Gastroesophageal sphincter (tissue), 4 donors: ENCODE measurements at regions not wholly inside any gene's neighbourhood (a gene's known extent, or its start where the extent isn't known, plus 50 kb on each side); places are given as distances from the start of the nearest gene placed in this dataset.
A peak's percentile ranks its signal among the peaks of the same experiment; 100 is the strongest.

Experiments
- ATAC-seq: fragments of 150-250 bp; one replicate; pipeline ENCODE4 v1.9.1; 2016; ENCODE audit warnings: mild to moderate bottlenecking, moderate library complexity
- H3K27ac ChIP-seq, 4 donors: fragments of 200-600 bp; sonication (generic) in 3 of 4; 1 replicate in 3 of 4; 2 replicates in 1 of 4; pipeline ENCODE4 v1.5.1; 2016 to 2019
- H3K27me3 ChIP-seq: fragments of 200-600 bp; sonication (generic); one replicate; pipeline ENCODE4 v1.5.1; 2019
- H3K36me3 ChIP-seq, 2 donors: fragments of 200-600 bp; sonication (generic); one replicate each; pipeline ENCODE4 v1.5.1; 2019; ENCODE audit warnings: control low read depth in 1 of 2
- H3K4me1 ChIP-seq, 3 donors: fragments of 200-600 bp; sonication (generic); 1 replicate in 2 of 3; 2 replicates in 1 of 3; pipeline ENCODE4 v1.5.1; 2016 to 2019; ENCODE audit warnings: control low read depth in 2 of 3
- H3K4me3 ChIP-seq, 2 donors: fragments of 200-600 bp; sonication (generic); one replicate each; pipeline ENCODE4 v1.5.1; 2019; ENCODE audit warnings: mild to moderate bottlenecking in 1 of 2, moderate library complexity in 1 of 2
- H3K9me3 ChIP-seq, 3 donors: fragments of 200-600 bp; sonication (generic); one replicate each; pipeline ENCODE4 v1.5.1; 2017 to 2019; ENCODE audit warnings: control low read depth in 2 of 3
- CTCF ChIP-seq, 4 experiments: fragments of 200-600 bp in 2 of 4; fragments of 450-650 bp in 2 of 4; sonication (generic) in 1 of 4; IDR thresholded peaks; one replicate each; pipeline ENCODE4 v1.5.1; 2017 to 2019; ENCODE audit warnings: antibody characterized with exemption in 4 of 4, mild to moderate bottlenecking in 2 of 4, moderate library complexity in 2 of 4
- EP300 ChIP-seq: sonication (generic); formaldehyde crosslinking; IDR thresholded peaks from one replicate; pipeline ENCODE4 v1.6.1; 2017; ENCODE audit warnings: antibody characterized with exemption, mild to moderate bottlenecking
- POLR2A ChIP-seq, 2 donors: fragments of 450-650 bp; IDR thresholded peaks; one replicate each; pipeline ENCODE4 v1.6.1; 2017; ENCODE audit warnings: antibody characterized with exemption in 2 of 2, mild to moderate bottlenecking in 2 of 2, moderate library complexity in 1 of 2
- POLR2AphosphoS5 ChIP-seq: sonication (generic); formaldehyde crosslinking; IDR thresholded peaks from one replicate; pipeline ENCODE4 v1.6.1; 2017; ENCODE audit warnings: antibody characterized with exemption
- WGBS, 2 donors: methylation state at CpG; one replicate each; pipeline ENCODE4 v1.1.5; 2018; ENCODE audit warnings: low coverage in 1 of 2; 5-methylcytosine and 5-hydroxymethylcytosine counted together

- Histone ChIP-seq H3K4me1 (peaks cover 4 to 73% (median 13%) of the 10 kb centered on the region in 3 donors), H3K9me3 (no peaks in the 10 kb centered on the region), H3K27me3 (no peaks in the 10 kb centered on the region), H3K36me3 (no peaks in the 10 kb centered on the region), H3K4me3 (no peak overlapping the region), H3K27ac (peak overlapping the region; percentile 79 to 91 (median 88))
- ATAC-seq, result peak; percentile 77
- 11 to 18% methylated on average over 2 of the region's 3 CpGs for WGBS, 2 donors
- TF ChIP-seq POLR2AphosphoS5 (peak; percentile 49), EP300 (no peak)
Measured at GRCh38 chr4:14864365-14865030, 137.8 kb upstream of the CPEB2 start.

GRCh38 chr4:14865031-14865366 lies 137.3 kb upstream of the CPEB2 start:
- peak overlapping the region; percentile 79 to 91 (median 88) for H3K27ac ChIP-seq
- WGBS, 2 donors, result 30 to 31% methylated on average over 4 to 5 of the region's 5 CpGs
- H3K4me3 ChIP-seq, result no peak overlapping the region
- no peaks in the 10 kb centered on the region for H3K9me3 ChIP-seq
- H3K27me3 ChIP-seq, result no peaks in the 10 kb centered on the region
- H3K4me1 ChIP-seq, result peaks cover 4 to 77% (median 13%) of the 10 kb centered on the region in 3 donors
- peak; percentile 57 for ATAC-seq
- H3K36me3 ChIP-seq, result no peaks in the 10 kb centered on the region
- TF ChIP-seq POLR2AphosphoS5 (peak; percentile 36), EP300 (no peak)

GRCh38 chr4:14865804-14866203 lies 136.5 kb upstream of the CPEB2 start:
- no peak for TF ChIP-seq EP300
- no peak for TF ChIP-seq CTCF (IDR thresholded peaks at IDR 0.05)
- TF ChIP-seq POLR2AphosphoS5, result no peak
- no peak for TF ChIP-seq POLR2A (IDR thresholded peaks at IDR 0.05)
- Histone ChIP-seq H3K36me3 (no peaks in the 10 kb centered on the region), H3K27me3 (no peaks in the 10 kb centered on the region), H3K4me1 (peaks cover 4 to 77% (median 13%) of the 10 kb centered on the region in 3 donors), H3K27ac (peak overlapping the region in 3 of 4 donors; percentile 51 to 90 (median 87)), H3K4me3 (no peak overlapping the region), H3K9me3 (no peaks in the 10 kb centered on the region)
- no peak for ATAC-seq

GRCh38 chr4:14867847-14868246 lies 134.4 kb upstream of the CPEB2 start:
- no peaks in the 10 kb centered on the region for H3K9me3 ChIP-seq
- ATAC-seq, result no peak
- 73% methylated on average over 3 of the region's 7 CpGs; no CpG with 5 or more reads in 1 of the 2 donors for WGBS, 2 donors
- no peak for TF ChIP-seq CTCF (IDR thresholded peaks at IDR 0.05)
- TF ChIP-seq EP300, result no peak
- no peaks in the 10 kb centered on the region for H3K27me3 ChIP-seq
- no peaks in the 10 kb centered on the region for H3K36me3 ChIP-seq
- no peak overlapping the region for H3K4me3 ChIP-seq
- H3K27ac ChIP-seq, result peak overlapping the region in 2 of 4 donors; percentile 29 to 33
- H3K4me1 ChIP-seq, result peaks cover 4 to 82% (median 11%) of the 10 kb centered on the region in 3 donors

GRCh38 chr4:14868426-14869395 lies 133.6 kb upstream of the CPEB2 start:
- H3K4me3 ChIP-seq, result no peak overlapping the region
- peak overlapping the region in 3 of 4 donors; percentile 15 to 58 (median 33) for H3K27ac ChIP-seq
- no peaks in the 10 kb centered on the region for H3K9me3 ChIP-seq
- peaks cover 4 to 73% (median 11%) of the 10 kb centered on the region in 3 donors for H3K4me1 ChIP-seq
- TF ChIP-seq POLR2AphosphoS5 (no peak), POLR2A (IDR thresholded peaks at IDR 0.05) (no peak), CTCF (IDR thresholded peaks at IDR 0.05) (no peak), EP300 (no peak)
- no peak for ATAC-seq
- no peaks in the 10 kb centered on the region for H3K36me3 ChIP-seq
- WGBS, 2 donors, result 79 to 94% methylated on average over 4 of the region's 4 CpGs
- no peaks in the 10 kb centered on the region for H3K27me3 ChIP-seq
